ENCODE measurements at regions not wholly inside any gene's neighbourhood (a gene's known extent, or its start where the extent isn't known, plus 50 kb on each side); places are given as distances from the start of the nearest gene placed in this dataset.

- Mint-ChIP-seq H3K27me3 (ENCODE audit: low read depth) (peaks cover 37% of the 10 kb centered on the region), H3K9me3 (no peaks in the 10 kb centered on the region), H3K4me3 (no peak overlapping the region), H3K27ac (ENCODE audit: unreplicated experiment) (no peak overlapping the region), H3K36me3 (ENCODE audit: low read depth) (no peaks in the 10 kb centered on the region), H3K4me1 (no peaks in the 10 kb centered on the region)
- TF ChIP-seq CTCF (conservative IDR thresholded peaks at IDR 0.05) = no peak
- DNase-seq (ENCODE audit: low read depth, low spot score) = no peak
These were observed 247.9 kb downstream of the BAMBI start for GRCh38 chr10:28925121-28925663.

GRCh38 chr10:28926932-28927331 is 249.6 kb downstream of the BAMBI start:
- peaks cover 47% of the 10 kb centered on the region for H3K27me3 Mint-ChIP-seq (ENCODE audit: low read depth)
- no peaks in the 10 kb centered on the region for H3K9me3 Mint-ChIP-seq
- H3K27ac Mint-ChIP-seq (ENCODE audit: unreplicated experiment) = no peak overlapping the region
- no peaks in the 10 kb centered on the region for H3K4me1 Mint-ChIP-seq
- H3K4me3 Mint-ChIP-seq = no peak overlapping the region
- TF ChIP-seq CTCF (conservative IDR thresholded peaks at IDR 0.05) = no peak
- DNase-seq (ENCODE audit: low read depth, low spot score) = no peak
- no peaks in the 10 kb centered on the region for H3K36me3 Mint-ChIP-seq (ENCODE audit: low read depth)

- peaks cover 47% of the 10 kb centered on the region for H3K27me3 Mint-ChIP-seq (ENCODE audit: low read depth)
- H3K9me3 Mint-ChIP-seq = no peaks in the 10 kb centered on the region
- no peak overlapping the region for H3K27ac Mint-ChIP-seq (ENCODE audit: unreplicated experiment)
- no peak overlapping the region for H3K4me3 Mint-ChIP-seq
- H3K4me1 Mint-ChIP-seq = no peaks in the 10 kb centered on the region
- no peaks in the 10 kb centered on the region for H3K36me3 Mint-ChIP-seq (ENCODE audit: low read depth)
- DNase-seq (ENCODE audit: low read depth, low spot score) = no peak
- no peak for TF ChIP-seq CTCF (conservative IDR thresholded peaks at IDR 0.05)
These were observed 251.2 kb downstream of the BAMBI start for GRCh38 chr10:28928484-28928883.

GRCh38 chr10:28929942-28930341 is 252.6 kb downstream of the BAMBI start:
- Mint-ChIP-seq H3K4me1 (peaks cover 1% of the 10 kb centered on the region), H3K27me3 (ENCODE audit: low read depth) (peaks cover 40% of the 10 kb centered on the region), H3K27ac (ENCODE audit: unreplicated experiment) (no peak overlapping the region), H3K4me3 (no peak overlapping the region), H3K36me3 (ENCODE audit: low read depth) (peaks cover under 1% of the 10 kb centered on the region), H3K9me3 (no peaks in the 10 kb centered on the region)
- TF ChIP-seq CTCF (conservative IDR thresholded peaks at IDR 0.05) = no peak
- DNase-seq (ENCODE audit: low read depth, low spot score) = no peak

- Mint-ChIP-seq H3K27me3 (ENCODE audit: low read depth) (peaks cover 40% of the 10 kb centered on the region), H3K36me3 (ENCODE audit: low read depth) (peaks cover 4% of the 10 kb centered on the region), H3K27ac (ENCODE audit: unreplicated experiment) (no peak overlapping the region), H3K4me3 (no peak overlapping the region), H3K9me3 (no peaks in the 10 kb centered on the region), H3K4me1 (peaks cover 10% of the 10 kb centered on the region)
- DNase-seq (ENCODE audit: low read depth, low spot score) = no peak
- no peak for TF ChIP-seq CTCF (conservative IDR thresholded peaks at IDR 0.05)
These were observed 253.5 kb downstream of the BAMBI start for GRCh38 chr10:28930514-28931495.

All from neural crest cell (in vitro differentiated cells).